ENCODE measurements at regions not wholly inside any gene's neighbourhood (a gene's known extent, or its start where the extent isn't known, plus 50 kb on each side); places are given as distances from the start of the nearest gene placed in this dataset.

GRCh38 chr4:144363890-144364289 lies 223.4 kb upstream of the GYPA start:
- no peak for DNase-seq (ENCODE audit: low read depth, low spot score)
- Histone ChIP-seq H3K4me2 (ENCODE audit: insufficient read depth, low read length) (no peak overlapping the region), H4K20me1 (replicated peaks; ENCODE audit: control insufficient read depth, extremely low read depth, insufficient read depth, low read length) (no peaks in the 10 kb centered on the region), H3K36me3 (ENCODE audit: control insufficient read depth in 2 of 2, extremely low read depth in 1 of 2, insufficient read depth in 2 of 2, low read length in 2 of 2) (no peaks in the 10 kb centered on the region), H3K4me1 (ENCODE audit: control insufficient read depth, extremely low read depth, insufficient read depth, low read length) (no peaks in the 10 kb centered on the region), H3K27me3 (ENCODE audit: control insufficient read depth in 2 of 2, insufficient read depth in 2 of 2, low read length in 2 of 2) (no peaks in the 10 kb centered on the region), H2AFZ (ENCODE audit: low read depth, low read length) (no peak overlapping the region), H3K4me3 (replicated peaks in 1 of 3; ENCODE audit: insufficient read depth in 1 of 3, low read depth in 1 of 3, low read length in 3 of 3) (no peak overlapping the region), H3K79me2 (ENCODE audit: control insufficient read depth, insufficient read depth, low read length) (no peaks in the 10 kb centered on the region), H3K9ac (replicated peaks; ENCODE audit: extremely low read depth, insufficient read depth, low read length) (no peak overlapping the region), H3K27ac (ENCODE audit: insufficient read depth, low read depth, low read length) (no peak overlapping the region), H3K9me1 (replicated peaks; ENCODE audit: control insufficient read depth, extremely low read depth, insufficient read depth, low read length) (no peaks in the 10 kb centered on the region), H3K9me3 (replicated peaks; ENCODE audit: control insufficient read depth, insufficient read depth, low read length) (no peaks in the 10 kb centered on the region)
- ChIA-PET POLR2A (no interaction called here), CTCF (interaction anchor here (1.3 kb wide), 1 partner anchor 126 kb away, joined by 3 read pairs; no protein-coding TSS in a partner anchor)
- BruUV-seq (replicated peaks) = no TSS peak
- dilution Hi-C loops (cut with MboI; ENCODE audit: extremely low pct_ligation_motif_present, low sequenced_read_pairs) = no loop called here
- intact Hi-C loops (cut with micrococcal nuclease) = no loop called here
- no peak for FAIRE-seq
- TF ChIP-seq GATA2 (IDR thresholded peaks at IDR 0.05; ENCODE audit: insufficient read depth, insufficient read length, low read depth, low read length) (no peak), EZH2 (IDR thresholded peaks at IDR 0.05; ENCODE audit: borderline replicate concordance, low read depth, low read length, severe bottlenecking) (no peak), FOS (IDR thresholded peaks at IDR 0.05; ENCODE audit: borderline replicate concordance, insufficient read depth, low read length) (no peak), MYC (IDR thresholded peaks at IDR 0.05; ENCODE audit: low read depth, low read length) (no peak), POLR2A (IDR thresholded peaks at IDR 0.05; ENCODE audit: low read depth, low read length) (no peak), JUN (IDR thresholded peaks at IDR 0.05; ENCODE audit: borderline replicate concordance, insufficient read depth, insufficient read length, low read depth) (no peak), POLR2AphosphoS5 (IDR thresholded peaks at IDR 0.05; ENCODE audit: insufficient read depth, low read depth, low read length) (no peak)
- TF ChIP-seq, protein P1, sequence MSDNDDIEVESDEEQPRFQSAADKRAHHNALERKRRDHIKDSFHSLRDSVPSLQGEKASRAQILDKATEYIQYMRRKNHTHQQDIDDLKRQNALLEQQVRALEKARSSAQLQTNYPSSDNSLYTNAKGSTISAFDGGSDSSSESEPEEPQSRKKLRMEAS (IDR thresholded peaks at IDR 0.05; ENCODE audit: insufficient read depth, insufficient read length) = no peak
- TF ChIP-seq, protein P2, sequence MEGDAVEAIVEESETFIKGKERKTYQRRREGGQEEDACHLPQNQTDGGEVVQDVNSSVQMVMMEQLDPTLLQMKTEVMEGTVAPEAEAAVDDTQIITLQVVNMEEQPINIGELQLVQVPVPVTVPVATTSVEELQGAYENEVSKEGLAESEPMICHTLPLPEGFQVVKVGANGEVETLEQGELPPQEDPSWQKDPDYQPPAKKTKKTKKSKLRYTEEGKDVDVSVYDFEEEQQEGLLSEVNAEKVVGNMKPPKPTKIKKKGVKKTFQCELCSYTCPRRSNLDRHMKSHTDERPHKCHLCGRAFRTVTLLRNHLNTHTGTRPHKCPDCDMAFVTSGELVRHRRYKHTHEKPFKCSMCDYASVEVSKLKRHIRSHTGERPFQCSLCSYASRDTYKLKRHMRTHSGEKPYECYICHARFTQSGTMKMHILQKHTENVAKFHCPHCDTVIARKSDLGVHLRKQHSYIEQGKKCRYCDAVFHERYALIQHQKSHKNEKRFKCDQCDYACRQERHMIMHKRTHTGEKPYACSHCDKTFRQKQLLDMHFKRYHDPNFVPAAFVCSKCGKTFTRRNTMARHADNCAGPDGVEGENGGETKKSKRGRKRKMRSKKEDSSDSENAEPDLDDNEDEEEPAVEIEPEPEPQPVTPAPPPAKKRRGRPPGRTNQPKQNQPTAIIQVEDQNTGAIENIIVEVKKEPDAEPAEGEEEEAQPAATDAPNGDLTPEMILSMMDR (IDR thresholded peaks at IDR 0.05; ENCODE audit: extremely low read depth in 1 of 2, insufficient read depth in 1 of 2, low read depth in 1 of 2, low read length in 2 of 2) = no peak

All from endothelial cell of umbilical vein (primary cell).